ENCODE measurements at regions not wholly inside any gene's neighbourhood (a gene's known extent, or its start where the extent isn't known, plus 50 kb on each side); places are given as distances from the start of the nearest gene placed in this dataset.
A peak's percentile ranks its signal among the peaks of the same experiment; 100 is the strongest.

GRCh38 chr7:69419934-69420333 is 178.3 kb upstream of the AUTS2 start:
- Histone ChIP-seq H3K79me2 (ENCODE audit: insufficient read depth) (no peaks in the 10 kb centered on the region), H3K9me3 (ENCODE audit: low read depth) (no peaks in the 10 kb centered on the region), H3K36me3 (ENCODE audit: low read depth) (no peaks in the 10 kb centered on the region), H2AFZ (no peak overlapping the region), H3K4me3 (no peak overlapping the region), H3K9me2 (ENCODE audit: insufficient read depth) (no peaks in the 10 kb centered on the region), H3K27me3 (replicated peaks; ENCODE audit: insufficient read depth) (no peaks in the 10 kb centered on the region; the same call in 1 of the 2 replicates), H3K9ac (no peak overlapping the region), H3F3A (ENCODE audit: insufficient read depth) (no peaks in the 10 kb centered on the region), H4K20me1 (ENCODE audit: insufficient read depth) (no peaks in the 10 kb centered on the region), H3K4me2 (ENCODE audit: unreplicated experiment) (no peak overlapping the region), H3K27ac (no peak overlapping the region), H3K4me1 (ENCODE audit: insufficient read depth) (no peaks in the 10 kb centered on the region)
- DNase-seq = peak; percentile 27
- 54 to 56% methylated on average over 5 of the region's 5 CpGs for WGBS, 2 experiments (ENCODE audit: low coverage in 1 of 2, low lambda C conversion rate in 2 of 2, missing lambda C conversion rate in 2 of 2)
- TF ChIP-seq EZH2 (IDR thresholded peaks at IDR 0.05; ENCODE audit: insufficient read depth, poor library complexity, severe bottlenecking) (no peak), EZH2phosphoT487 (IDR thresholded peaks at IDR 0.05; ENCODE audit: insufficient read depth, low read depth) (no peak)
- in situ Hi-C loops (cut with MboI) = no loop called here

DNA sequence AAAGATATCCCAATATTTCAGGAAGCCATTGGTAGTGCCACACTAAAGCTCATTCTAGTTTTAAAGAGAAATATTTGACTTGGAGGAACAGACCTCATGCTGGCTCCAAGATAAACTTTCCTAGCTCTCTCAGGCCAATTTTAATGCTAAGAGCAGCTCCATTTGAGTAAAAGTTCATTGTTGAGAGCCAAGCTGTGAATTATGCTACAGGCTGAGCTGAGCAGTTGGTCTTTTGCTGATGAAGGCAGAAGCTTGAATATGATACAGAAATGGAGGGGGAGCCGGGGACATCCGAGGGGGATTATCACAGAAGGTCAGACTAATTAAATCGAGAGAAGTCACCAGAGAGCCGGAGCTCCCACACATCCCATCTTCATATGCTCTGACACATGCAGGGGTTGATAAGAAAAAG is 175.7 kb upstream of the AUTS2 start:
- Histone ChIP-seq H2AFZ (no peak overlapping the region), H3K79me2 (ENCODE audit: insufficient read depth) (no peaks in the 10 kb centered on the region), H3K9ac (no peak overlapping the region), H3K9me2 (ENCODE audit: insufficient read depth) (no peaks in the 10 kb centered on the region), H3K4me1 (ENCODE audit: insufficient read depth) (no peaks in the 10 kb centered on the region), H3K27ac (no peak overlapping the region), H3K27me3 (replicated peaks; ENCODE audit: insufficient read depth) (no peaks in the 10 kb centered on the region; the same call in 1 of the 2 replicates), H3K36me3 (ENCODE audit: low read depth) (no peaks in the 10 kb centered on the region), H3K4me2 (ENCODE audit: unreplicated experiment) (no peak overlapping the region), H4K20me1 (ENCODE audit: insufficient read depth) (no peaks in the 10 kb centered on the region), H3F3A (ENCODE audit: insufficient read depth) (no peaks in the 10 kb centered on the region), H3K4me3 (no peak overlapping the region), H3K9me3 (ENCODE audit: low read depth) (no peaks in the 10 kb centered on the region)
- DNase-seq = no peak
- TF ChIP-seq EZH2phosphoT487 (IDR thresholded peaks at IDR 0.05; ENCODE audit: insufficient read depth, low read depth) (no peak), EZH2 (IDR thresholded peaks at IDR 0.05; ENCODE audit: insufficient read depth, poor library complexity, severe bottlenecking) (no peak)
- WGBS, 2 experiments (ENCODE audit: low coverage in 1 of 2, low lambda C conversion rate in 2 of 2, missing lambda C conversion rate in 2 of 2) = 37% methylated on average over 4 of the region's 4 CpGs
- in situ Hi-C loops (cut with MboI) = no loop called here

DNA sequence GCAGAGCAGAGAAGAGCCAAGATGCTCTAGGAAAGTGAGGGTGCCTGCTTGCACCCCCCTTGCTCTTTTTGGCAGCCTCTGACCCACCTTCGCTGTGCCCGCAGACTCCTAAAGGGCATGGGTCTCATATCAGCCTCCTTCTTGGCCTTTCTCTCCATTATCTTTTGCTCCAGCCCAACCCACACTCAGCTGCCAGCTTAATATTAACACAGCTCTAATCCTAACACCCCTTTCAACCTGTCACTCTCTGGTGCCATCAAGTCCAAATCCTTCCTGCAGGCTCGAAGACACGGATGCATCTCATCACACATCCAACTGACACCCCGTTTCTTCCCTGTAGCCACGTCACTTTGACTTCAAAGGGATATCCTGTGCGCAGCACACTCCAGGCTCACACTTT is 171.6 kb upstream of the AUTS2 start:
- H4K20me1 ChIP-seq (ENCODE audit: insufficient read depth) = no peaks in the 10 kb centered on the region
- H3K27ac ChIP-seq = no peak overlapping the region
- WGBS, 2 experiments (ENCODE audit: low coverage in 1 of 2, low lambda C conversion rate in 2 of 2, missing lambda C conversion rate in 2 of 2) = 62 to 75% methylated on average over 7 of the region's 7 CpGs
- H3K4me2 ChIP-seq (ENCODE audit: unreplicated experiment) = no peak overlapping the region
- no peak overlapping the region for H3K9ac ChIP-seq
- no peaks in the 10 kb centered on the region for H3F3A ChIP-seq (ENCODE audit: insufficient read depth)
- H3K9me2 ChIP-seq (ENCODE audit: insufficient read depth) = no peaks in the 10 kb centered on the region
- no peaks in the 10 kb centered on the region for H3K9me3 ChIP-seq (ENCODE audit: low read depth)
- H3K36me3 ChIP-seq (ENCODE audit: low read depth) = no peaks in the 10 kb centered on the region
- no peak for DNase-seq
- TF ChIP-seq EZH2 (IDR thresholded peaks at IDR 0.05; ENCODE audit: insufficient read depth, poor library complexity, severe bottlenecking) (no peak), EZH2phosphoT487 (IDR thresholded peaks at IDR 0.05; ENCODE audit: insufficient read depth, low read depth) (no peak)
- H3K79me2 ChIP-seq (ENCODE audit: insufficient read depth) = no peaks in the 10 kb centered on the region
- H2AFZ ChIP-seq = no peak overlapping the region
- in situ Hi-C loops (cut with MboI) = no loop called here
- H3K27me3 ChIP-seq (replicated peaks; ENCODE audit: insufficient read depth) = no peaks in the 10 kb centered on the region; the same call in 1 of the 2 replicates
- H3K4me3 ChIP-seq = no peak overlapping the region
- peaks cover 4% of the 10 kb centered on the region for H3K4me1 ChIP-seq (ENCODE audit: insufficient read depth)

DNA sequence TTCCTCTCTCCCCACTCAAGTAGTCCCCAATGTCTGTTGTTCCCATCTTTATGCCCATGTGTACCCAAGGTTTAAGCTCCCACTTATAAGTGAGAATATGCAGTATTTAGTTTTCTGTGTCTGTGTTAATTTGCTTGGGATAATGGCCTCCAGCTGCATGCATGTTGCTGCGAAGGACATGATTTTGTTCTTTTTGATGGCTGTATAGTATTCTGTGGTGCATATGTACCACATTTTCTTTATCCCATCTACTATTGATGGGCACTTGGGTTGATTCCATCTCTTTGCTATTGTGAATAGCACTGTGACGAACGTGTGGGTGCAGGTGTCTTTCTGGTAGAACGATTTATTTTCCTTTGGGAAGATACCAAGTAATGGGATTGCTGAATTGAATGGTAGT is 170.2 kb upstream of the AUTS2 start:
- no peak for TF ChIP-seq EZH2 (IDR thresholded peaks at IDR 0.05; ENCODE audit: insufficient read depth, poor library complexity, severe bottlenecking)
- no peak for TF ChIP-seq EZH2phosphoT487 (IDR thresholded peaks at IDR 0.05; ENCODE audit: insufficient read depth, low read depth)
- WGBS, 2 experiments (ENCODE audit: low coverage in 1 of 2, low lambda C conversion rate in 2 of 2, missing lambda C conversion rate in 2 of 2) = 61 to 68% methylated on average over 4 of the region's 4 CpGs
- H4K20me1 ChIP-seq (ENCODE audit: insufficient read depth) = no peaks in the 10 kb centered on the region
- no peak for DNase-seq
- H3K27me3 ChIP-seq (replicated peaks; ENCODE audit: insufficient read depth) = no peaks in the 10 kb centered on the region
- H3K9me2 ChIP-seq (ENCODE audit: insufficient read depth) = no peaks in the 10 kb centered on the region
- H3K9ac ChIP-seq = no peak overlapping the region
- no peaks in the 10 kb centered on the region for H3K9me3 ChIP-seq (ENCODE audit: low read depth)
- no peaks in the 10 kb centered on the region for H3F3A ChIP-seq (ENCODE audit: insufficient read depth)
- peaks cover 4% of the 10 kb centered on the region for H3K4me1 ChIP-seq (ENCODE audit: insufficient read depth)
- H3K4me2 ChIP-seq (ENCODE audit: unreplicated experiment) = no peak overlapping the region
- H3K36me3 ChIP-seq (ENCODE audit: low read depth) = no peaks in the 10 kb centered on the region
- H3K27ac ChIP-seq = no peak overlapping the region
- H3K4me3 ChIP-seq = no peak overlapping the region
- no peaks in the 10 kb centered on the region for H3K79me2 ChIP-seq (ENCODE audit: insufficient read depth)
- in situ Hi-C loops (cut with MboI) = no loop called here
- H2AFZ ChIP-seq = no peak overlapping the region

- in situ Hi-C loops (cut with MboI) = no loop called here
- DNase-seq = peak; percentile 74
- H3K9ac ChIP-seq = no peak overlapping the region
- H3K9me3 ChIP-seq (ENCODE audit: low read depth) = no peaks in the 10 kb centered on the region
- H3K9me2 ChIP-seq (ENCODE audit: insufficient read depth) = no peaks in the 10 kb centered on the region
- H3K79me2 ChIP-seq (ENCODE audit: insufficient read depth) = no peaks in the 10 kb centered on the region
- no peak overlapping the region for H3K27ac ChIP-seq
- peak overlapping the region; percentile 44 for H3K4me2 ChIP-seq (ENCODE audit: unreplicated experiment)
- no peaks in the 10 kb centered on the region for H4K20me1 ChIP-seq (ENCODE audit: insufficient read depth)
- peak overlapping the region; percentile 15; the same call in 1 of the 2 replicates for H3K4me3 ChIP-seq
- H3F3A ChIP-seq (ENCODE audit: insufficient read depth) = 0 out of 2 replicates have a peak, but pooled peaks cover 4% of the 10 kb centered on the region
- H3K4me1 ChIP-seq (ENCODE audit: insufficient read depth) = peaks cover 4% of the 10 kb centered on the region
- peak overlapping the region; percentile 41; the same call in 1 of the 2 replicates for H2AFZ ChIP-seq
- H3K36me3 ChIP-seq (ENCODE audit: low read depth) = no peaks in the 10 kb centered on the region
- WGBS, 2 experiments (ENCODE audit: low coverage in 1 of 2, low lambda C conversion rate in 2 of 2, missing lambda C conversion rate in 2 of 2) = 3 to 7% methylated on average over 16 of the region's 16 CpGs
- H3K27me3 ChIP-seq (replicated peaks; ENCODE audit: insufficient read depth) = no peaks in the 10 kb centered on the region
- TF ChIP-seq EZH2 (IDR thresholded peaks at IDR 0.05; ENCODE audit: insufficient read depth, poor library complexity, severe bottlenecking) (no peak), EZH2phosphoT487 (IDR thresholded peaks at IDR 0.05; ENCODE audit: insufficient read depth, low read depth) (no peak)
Measured at GRCh38 chr7:69429911-69430383, 168.3 kb upstream of the AUTS2 start.

Data from GM23248 (cell line).